Hippocampal formation (tissue), 2 donors: ENCODE measurements at regions not wholly inside any gene's neighbourhood (a gene's known extent, or its start where the extent isn't known, plus 50 kb on each side); places are given as distances from the start of the nearest gene placed in this dataset.

ENCODE experiments used
- DNase-seq, 2 donors: peaks; one replicate each; lab custom pipeline; 2025; lab: John Stamatoyannopoulos, UW

- peak; percentile 62 to 82 for DNase-seq
These were observed 894.5 kb upstream of the POU3F3 start for GRCh38 chr2:103959174-103960128.

- DNase-seq: no peak
These were observed 893.8 kb upstream of the POU3F3 start for GRCh38 chr2:103960129-103960513.

GRCh38 chr2:103960951-103961350 lies 893.0 kb upstream of the POU3F3 start:
- no peak for DNase-seq

- DNase-seq: no peak
These were observed 892.1 kb upstream of the POU3F3 start for GRCh38 chr2:103961862-103962261.

- no peak for DNase-seq
These were observed 891.2 kb upstream of the POU3F3 start for GRCh38 chr2:103962670-103963069.

GRCh38 chr2:103963146-103963725 lies 890.7 kb upstream of the POU3F3 start:
- no peak for DNase-seq

- DNase-seq: no peak
These were observed 876.7 kb upstream of the POU3F3 start for GRCh38 chr2:103977241-103977640.

- no peak for DNase-seq
These were observed 876.2 kb upstream of the POU3F3 start for GRCh38 chr2:103977668-103978067.

- DNase-seq: no peak
These were observed 873.5 kb upstream of the POU3F3 start for GRCh38 chr2:103980401-103980800.

- DNase-seq: no peak
These were observed 871.2 kb upstream of the POU3F3 start for GRCh38 chr2:103982691-103983090.

- DNase-seq: no peak
These were observed 867.9 kb upstream of the POU3F3 start for GRCh38 chr2:103986001-103986400.

GRCh38 chr2:103991591-103991990 lies 862.3 kb upstream of the POU3F3 start:
- no peak for DNase-seq

- DNase-seq: no peak
These were observed 849.1 kb upstream of the POU3F3 start for GRCh38 chr2:104004821-104005220.

GRCh38 chr2:104016801-104017200 lies 837.1 kb upstream of the POU3F3 start:
- no peak for DNase-seq

GRCh38 chr2:104023306-104023705 lies 830.6 kb upstream of the POU3F3 start:
- no peak for DNase-seq

- no peak for DNase-seq
These were observed 830.1 kb upstream of the POU3F3 start for GRCh38 chr2:104023765-104024164.

GRCh38 chr2:104025295-104025694 lies 828.6 kb upstream of the POU3F3 start:
- no peak for DNase-seq

- DNase-seq: no peak
These were observed 827.2 kb upstream of the POU3F3 start for GRCh38 chr2:104026725-104027124.

GRCh38 chr2:104027321-104027720 lies 826.6 kb upstream of the POU3F3 start:
- DNase-seq: no peak

- DNase-seq: no peak
These were observed 825.9 kb upstream of the POU3F3 start for GRCh38 chr2:104028061-104028460.

GRCh38 chr2:104033399-104033798 lies 820.5 kb upstream of the POU3F3 start:
- DNase-seq: no peak

- no peak for DNase-seq
These were observed 813.1 kb upstream of the POU3F3 start for GRCh38 chr2:104040771-104041170.

GRCh38 chr2:104041351-104041750 lies 812.6 kb upstream of the POU3F3 start:
- DNase-seq: no peak
